ENCODE measurements at regions not wholly inside any gene's neighbourhood (a gene's known extent, or its start where the extent isn't known, plus 50 kb on each side); places are given as distances from the start of the nearest gene placed in this dataset.

GRCh38 chr7:1286946-1287645 is 54.4 kb downstream of the UNCX start:
- no peak overlapping the region for H3K4me3 ChIP-seq (ENCODE audit: low read depth, low read length)
- TF ChIP-seq CTCF (conservative IDR thresholded peaks at IDR 0.05; ENCODE audit: low read depth, low read length) = no peak
- no peak for DNase-seq (ENCODE audit: low read depth)

GRCh38 chr7:1287752-1288201 is 55.1 kb downstream of the UNCX start:
- H3K4me3 ChIP-seq (ENCODE audit: low read depth, low read length) = no peak overlapping the region
- TF ChIP-seq CTCF (conservative IDR thresholded peaks at IDR 0.05; ENCODE audit: low read depth, low read length) = no peak
- DNase-seq (ENCODE audit: low read depth) = no peak

GRCh38 chr7:1288390-1288995 is 55.8 kb downstream of the UNCX start:
- DNase-seq (ENCODE audit: low read depth) = no peak
- no peak overlapping the region for H3K4me3 ChIP-seq (ENCODE audit: low read depth, low read length)
- no peak for TF ChIP-seq CTCF (conservative IDR thresholded peaks at IDR 0.05; ENCODE audit: low read depth, low read length)

- no peak overlapping the region for H3K4me3 ChIP-seq (ENCODE audit: low read depth, low read length)
- DNase-seq (ENCODE audit: low read depth) = no peak
- TF ChIP-seq CTCF (conservative IDR thresholded peaks at IDR 0.05; ENCODE audit: low read depth, low read length) = no peak
Measured at GRCh38 chr7:1288996-1289551, 56.4 kb downstream of the UNCX start.

GRCh38 chr7:1289666-1290025 is 57.0 kb downstream of the UNCX start:
- TF ChIP-seq CTCF (conservative IDR thresholded peaks at IDR 0.05; ENCODE audit: low read depth, low read length) = no peak
- no peak overlapping the region for H3K4me3 ChIP-seq (ENCODE audit: low read depth, low read length)
- DNase-seq (ENCODE audit: low read depth) = no peak

GRCh38 chr7:1290026-1290678 is 57.5 kb downstream of the UNCX start:
- H3K4me3 ChIP-seq (ENCODE audit: low read depth, low read length) = peak overlapping the region; percentile 39
- no peak for DNase-seq (ENCODE audit: low read depth)
- TF ChIP-seq CTCF (conservative IDR thresholded peaks at IDR 0.05; ENCODE audit: low read depth, low read length) = no peak
